A549 (cell line): ENCODE measurements at regions not wholly inside any gene's neighbourhood (a gene's known extent, or its start where the extent isn't known, plus 50 kb on each side); places are given as distances from the start of the nearest gene placed in this dataset.

ENCODE experiments used
- ATAC-seq, 2 experiments: fragments of 200-7000 bp in 1 of 2; fragments of >200 bp in 1 of 2; cut with Nextera tagmentation in 1 of 2; cut with Tn5 transposase in 1 of 2; 3 replicates each; pipeline versions ENCODE4 v1.8.0 to v1.9.1; 2018 to 2020; ENCODE audit warnings: mild to moderate bottlenecking in 1 of 2, moderate library complexity in 1 of 2
- CTCF ChIA-PET: fragments of 300-600 bp; sonication (Branson Sonifier 250); formaldehyde crosslinking; extraction: SDS; loops from one replicate; lab custom pipeline; 2021; ENCODE audit warnings: antibody characterized with exemption, inconsistent platforms; lab: Yijun Ruan, JAX
- POLR2A ChIA-PET: fragments of 350-600 bp; formaldehyde crosslinking; extraction: SDS; loops from one replicate; lab custom pipeline; 2021; ENCODE audit warnings: antibody characterized with exemption, inconsistent platforms; lab: Yijun Ruan, JAX
- DNase-seq, 2 experiments: peaks; one replicate each; pipeline versions ENCODE4 v3.0.0 to v3.0.0-alpha.2; 2011 to 2016; ENCODE audit warnings: low read depth in 1 of 2, low spot score in 1 of 2
- FAIRE-seq: peaks from 2 replicates; lab custom pipeline; 2011; peaks lifted over from hg19 to GRCh38; lab: Jason Lieb, UNC
- H3K27ac ChIP-seq, 2 experiments: fragments of >200 bp; sonication (Bioruptor Twin); formaldehyde crosslinking; 3 replicates each; pipeline ENCODE4 v1.5.1; 2016 to 2017
- H3K4me1 ChIP-seq: fragments of >200 bp; sonication (Bioruptor Twin); formaldehyde crosslinking; 3 replicates; pipeline ENCODE4 v1.6.1; 2016
- H3K4me2 ChIP-seq: fragments of >200 bp; sonication (Bioruptor Twin); formaldehyde crosslinking; 3 replicates; pipeline ENCODE4 v1.6.1; 2016
- H3K4me3 ChIP-seq: fragments of >200 bp; sonication (Bioruptor Twin); formaldehyde crosslinking; 3 replicates; pipeline ENCODE4 v1.5.1; 2016
- H3K9me3 ChIP-seq: fragments of >200 bp; sonication (Bioruptor Twin); formaldehyde crosslinking; 3 replicates; pipeline ENCODE4 v1.6.1; 2016
- BHLHE40 ChIP-seq: IDR thresholded peaks from 2 replicates; pipeline ENCODE4 v1.6.1; 2012; ENCODE audit warnings: low read depth, low read length, inconsistent platforms
- CBX2 ChIP-seq: fragments of 200-600 bp; sonication (generic); IDR thresholded peaks from 2 replicates; pipeline ENCODE4 v1.6.1; 2016; ENCODE audit warnings: low read depth, mild to moderate bottlenecking, borderline replicate concordance
- CEBPB ChIP-seq, 2 experiments: fragments of >200 bp in 1 of 2; sonication (Bioruptor Twin) in 1 of 2; formaldehyde crosslinking in 1 of 2; IDR thresholded peaks; 2 replicates each; pipeline ENCODE4 v1.6.1; 2012 to 2016
- CTCF ChIP-seq: fragments of >200 bp; sonication (Bioruptor Twin); formaldehyde crosslinking; IDR thresholded peaks from 3 replicates; pipeline ENCODE4 v1.5.1; 2016
- ELK1 ChIP-seq: fragments of 150-350 bp; IDR thresholded peaks from 2 replicates; pipeline ENCODE4 v1.6.1; 2014; ENCODE audit warnings: low read depth, mild to moderate bottlenecking, low read length
- EP300 ChIP-seq, 2 experiments: fragments of >200 bp; sonication (Bioruptor Twin); formaldehyde crosslinking; IDR thresholded peaks; 2 replicates in 1 of 2; 3 replicates in 1 of 2; pipeline ENCODE4 v1.6.1; 2016 to 2017
- FOXS1 ChIP-seq: fragments of 250-450 bp; sonication (Bioruptor Pico); IDR thresholded peaks from 2 replicates; pipeline ENCODE4 v1.5.0; 2020; ENCODE audit warnings: mild to moderate bottlenecking, moderate library complexity
- HES2 ChIP-seq: fragments of >200 bp; sonication (Bioruptor Twin); formaldehyde crosslinking; IDR thresholded peaks from 2 replicates; pipeline ENCODE4 v1.6.1; 2016
- HOXB5 ChIP-seq: fragments of 250-450 bp; sonication (Bioruptor Pico); IDR thresholded peaks from 2 replicates; pipeline ENCODE4 v1.5.0; 2020; ENCODE audit warnings: mild to moderate bottlenecking, moderate library complexity
- KDM5A ChIP-seq: fragments of 200-600 bp; sonication (generic); IDR thresholded peaks from 2 replicates; pipeline ENCODE4 v1.6.1; 2016; ENCODE audit warnings: antibody characterized with exemption, mild to moderate bottlenecking
- MAFK ChIP-seq: fragments of 450-650 bp; IDR thresholded peaks from 2 replicates; pipeline ENCODE4 v1.6.1; 2014; ENCODE audit not compliant: partially characterized antibody
- MYC ChIP-seq: IDR thresholded peaks from 2 replicates; pipeline ENCODE4 v1.6.1; 2012; ENCODE audit warnings: mild to moderate bottlenecking, inconsistent platforms, low read length, improper control_type of control experiment, borderline replicate concordance
- NFE2L2 ChIP-seq: fragments of 150-350 bp; conservative IDR thresholded peaks from 2 replicates; pipeline ENCODE4 v1.6.1; 2014; ENCODE audit warnings: low read length
- NPAS2 ChIP-seq: fragments of 250-450 bp; sonication (Bioruptor Pico); IDR thresholded peaks from 2 replicates; pipeline ENCODE4 v1.8.0; 2022; ENCODE audit warnings: mild to moderate bottlenecking, moderate library complexity, borderline replicate concordance
- NR3C1 ChIP-seq: fragments of >200 bp; sonication (Bioruptor Twin); formaldehyde crosslinking; IDR thresholded peaks from 3 replicates; pipeline ENCODE4 v1.6.1; 2017
- PHF8 ChIP-seq: fragments of 200-600 bp; sonication (generic); IDR thresholded peaks from 2 replicates; pipeline ENCODE4 v1.6.1; 2016; ENCODE audit warnings: low read depth, mild to moderate bottlenecking, antibody characterized with exemption, moderate library complexity, borderline replicate concordance
- POLR2AphosphoS2 ChIP-seq: conservative IDR thresholded peaks from 2 replicates; pipeline ENCODE4 v1.6.1; 2012; ENCODE audit warnings: low read length, improper control_type of control experiment, inconsistent platforms
- RNF2 ChIP-seq: fragments of 200-600 bp; sonication (generic); IDR thresholded peaks from 2 replicates; pipeline ENCODE4 v1.6.1; 2016; ENCODE audit warnings: low read depth, mild to moderate bottlenecking, antibody characterized with exemption, moderate library complexity, borderline replicate concordance
- SMC3 ChIP-seq: fragments of >200 bp; sonication (Bioruptor Twin); formaldehyde crosslinking; IDR thresholded peaks from 3 replicates; pipeline ENCODE4 v1.6.1; 2018; ENCODE audit warnings: inconsistent platforms
- SREBF2 ChIP-seq: fragments of 450-650 bp; IDR thresholded peaks from 2 replicates; pipeline ENCODE4 v1.6.1; 2014; ENCODE audit warnings: mild to moderate bottlenecking, moderate library complexity
- TFCP2L1 ChIP-seq: fragments of 250-450 bp; sonication (Bioruptor Pico); IDR thresholded peaks from 2 replicates; pipeline ENCODE4 v1.5.0; 2021; ENCODE audit warnings: mild to moderate bottlenecking
- TP53 ChIP-seq: fragments of 250-450 bp; sonication (Bioruptor Pico); IDR thresholded peaks from 2 replicates; pipeline ENCODE4 v1.5.0; 2021; ENCODE audit warnings: mild to moderate bottlenecking, moderate library complexity
- WGBS: methylation state at CpG from one replicate; pipeline ENCODE4 v1.1.6; 2017; ENCODE audit errors: missing lambda C conversion rate; 5-methylcytosine and 5-hydroxymethylcytosine counted together
- TF ChIP-seq, protein P1 (sequence below): IDR thresholded peaks from 2 replicates; pipeline ENCODE4 v1.6.1; 2012; ENCODE audit warnings: low read depth, borderline replicate concordance
- TF ChIP-seq, protein P2 (sequence below): IDR thresholded peaks from 2 replicates; pipeline ENCODE4 v1.6.1; 2012

GRCh38 chr20:17061715-17062114 lies 165.1 kb upstream of the PCSK2 start:
- POLR2A ChIA-PET, result no interaction called here
- Histone ChIP-seq H3K27ac (no peak overlapping the region), H3K4me3 (no peak overlapping the region), H3K4me2 (no peak overlapping the region), H3K9me3 (peaks cover 4% of the 10 kb centered on the region; the same call in 1 of the 3 replicates), H3K4me1 (no peaks in the 10 kb centered on the region)
- DNase-seq, result no peak
- no peak for TF ChIP-seq HES2
- TF ChIP-seq, protein P1, sequence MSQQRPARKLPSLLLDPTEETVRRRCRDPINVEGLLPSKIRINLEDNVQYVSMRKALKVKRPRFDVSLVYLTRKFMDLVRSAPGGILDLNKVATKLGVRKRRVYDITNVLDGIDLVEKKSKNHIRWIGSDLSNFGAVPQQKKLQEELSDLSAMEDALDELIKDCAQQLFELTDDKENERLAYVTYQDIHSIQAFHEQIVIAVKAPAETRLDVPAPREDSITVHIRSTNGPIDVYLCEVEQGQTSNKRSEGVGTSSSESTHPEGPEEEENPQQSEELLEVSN, result no peak
- TF ChIP-seq TFCP2L1 (CRISPR knock-in tag), result no peak
- TF ChIP-seq CTCF, result no peak
- TF ChIP-seq NPAS2 (CRISPR knock-in tag), result no peak
- no peak for TF ChIP-seq HOXB5
- no peak for TF ChIP-seq MYC
- no peak for TF ChIP-seq EP300 (IDR thresholded peaks at IDR 0.05)
- no peak for TF ChIP-seq KDM5A
- TF ChIP-seq ELK1, result no peak
- TF ChIP-seq TP53 (CRISPR knock-in tag), result no peak
- TF ChIP-seq SREBF2, result no peak
- no peak for TF ChIP-seq PHF8
- no peak for TF ChIP-seq CEBPB (IDR thresholded peaks at IDR 0.05)
- TF ChIP-seq CBX2, result no peak
- CTCF ChIA-PET, result interaction anchor here (2.0 kb wide), 1 partner anchor 20 kb away, joined by 5 read pairs; no protein-coding TSS in a partner anchor
- ATAC-seq, result no peak
- WGBS, result 4% methylated on average over 2 of the region's 2 CpGs
- FAIRE-seq, result no peak

DNA sequence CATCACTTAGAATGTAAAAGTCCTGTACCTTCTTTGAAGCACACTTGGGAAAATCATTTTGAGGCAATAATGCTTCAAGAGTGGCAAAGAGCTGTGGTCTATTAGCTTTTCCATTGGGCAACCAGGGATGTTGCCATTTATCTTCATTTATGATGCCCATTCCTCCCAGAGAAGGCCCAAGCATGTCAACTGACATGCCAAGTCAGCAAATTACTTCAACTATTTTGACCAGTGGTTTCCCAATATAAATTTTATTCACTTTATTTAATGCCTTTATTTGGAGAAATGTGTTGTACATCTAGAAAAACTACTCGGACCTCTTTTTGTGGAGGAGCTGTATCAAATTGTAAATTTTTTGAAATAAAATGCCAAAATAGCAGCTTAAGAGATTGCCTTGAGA lies 164.1 kb upstream of the PCSK2 start:
- Histone ChIP-seq H3K4me1 (no peaks in the 10 kb centered on the region), H3K4me3 (no peak overlapping the region), H3K4me2 (no peak overlapping the region), H3K27ac (no peak overlapping the region), H3K9me3 (0 out of 3 replicates have a peak, but pooled peaks cover 2% of the 10 kb centered on the region)
- no peak for TF ChIP-seq POLR2AphosphoS2
- TF ChIP-seq FOXS1 (CRISPR knock-in tag), result no peak
- peak; percentile 90 for TF ChIP-seq MAFK
- CTCF ChIA-PET, result interaction anchor here (2.0 kb wide), 1 partner anchor 21 kb away, joined by 5 read pairs; no protein-coding TSS in a partner anchor
- DNase-seq (no peak), FAIRE-seq (no peak), ATAC-seq (no peak)
- POLR2A ChIA-PET, result no interaction called here
- 4% methylated on average over 1 of the region's 1 CpG for WGBS

DNA sequence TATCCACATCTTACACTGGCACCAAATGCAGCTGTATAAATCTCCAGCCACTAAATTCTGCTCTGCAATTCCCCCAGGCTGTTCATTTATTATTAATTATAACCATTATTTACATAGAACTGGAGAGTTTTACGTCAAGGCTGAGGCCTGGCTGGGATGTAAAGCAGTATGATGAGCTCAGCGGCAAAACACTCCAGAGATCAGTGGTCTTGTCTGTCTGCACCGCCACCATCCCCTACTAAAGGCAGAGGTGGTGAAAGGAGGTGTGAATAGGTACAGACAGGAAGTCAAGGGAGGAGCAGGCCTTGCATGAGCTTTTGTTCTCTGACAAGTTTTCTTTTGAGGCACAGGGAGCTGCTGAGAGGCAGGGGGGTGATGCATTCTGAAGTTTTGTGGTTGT lies 159.9 kb upstream of the PCSK2 start:
- no peak for DNase-seq
- no peaks in the 10 kb centered on the region for H3K9me3 ChIP-seq
- WGBS, result 2% methylated on average over 3 of the region's 3 CpGs
- no peak overlapping the region for H3K4me2 ChIP-seq
- TF ChIP-seq KDM5A (no peak), FOXS1 (CRISPR knock-in tag) (no peak), RNF2 (no peak), BHLHE40 (no peak), SMC3 (no peak), NFE2L2 (no peak), EP300 (IDR thresholded peaks at IDR 0.05) (no peak), NR3C1 (no peak), TFCP2L1 (CRISPR knock-in tag) (no peak), SREBF2 (no peak)
- TF ChIP-seq, protein P2, sequence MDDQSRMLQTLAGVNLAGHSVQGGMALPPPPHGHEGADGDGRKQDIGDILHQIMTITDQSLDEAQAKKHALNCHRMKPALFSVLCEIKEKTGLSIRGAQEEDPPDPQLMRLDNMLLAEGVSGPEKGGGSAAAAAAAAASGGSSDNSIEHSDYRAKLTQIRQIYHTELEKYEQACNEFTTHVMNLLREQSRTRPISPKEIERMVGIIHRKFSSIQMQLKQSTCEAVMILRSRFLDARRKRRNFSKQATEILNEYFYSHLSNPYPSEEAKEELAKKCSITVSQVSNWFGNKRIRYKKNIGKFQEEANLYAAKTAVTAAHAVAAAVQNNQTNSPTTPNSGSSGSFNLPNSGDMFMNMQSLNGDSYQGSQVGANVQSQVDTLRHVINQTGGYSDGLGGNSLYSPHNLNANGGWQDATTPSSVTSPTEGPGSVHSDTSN, result no peak
- no peaks in the 10 kb centered on the region for H3K4me1 ChIP-seq
- H3K27ac ChIP-seq, result no peak overlapping the region
- CTCF ChIA-PET, result interaction anchor here (1.1 kb wide), 1 partner anchor 10 kb away, joined by 3 read pairs; no protein-coding TSS in a partner anchor
- H3K4me3 ChIP-seq, result no peak overlapping the region
- FAIRE-seq, result no peak
- ATAC-seq, result no peak
- POLR2A ChIA-PET, result no interaction called here
